ENCODE measurements at regions not wholly inside any gene's neighbourhood (a gene's known extent, or its start where the extent isn't known, plus 50 kb on each side); places are given as distances from the start of the nearest gene placed in this dataset.

DNA sequence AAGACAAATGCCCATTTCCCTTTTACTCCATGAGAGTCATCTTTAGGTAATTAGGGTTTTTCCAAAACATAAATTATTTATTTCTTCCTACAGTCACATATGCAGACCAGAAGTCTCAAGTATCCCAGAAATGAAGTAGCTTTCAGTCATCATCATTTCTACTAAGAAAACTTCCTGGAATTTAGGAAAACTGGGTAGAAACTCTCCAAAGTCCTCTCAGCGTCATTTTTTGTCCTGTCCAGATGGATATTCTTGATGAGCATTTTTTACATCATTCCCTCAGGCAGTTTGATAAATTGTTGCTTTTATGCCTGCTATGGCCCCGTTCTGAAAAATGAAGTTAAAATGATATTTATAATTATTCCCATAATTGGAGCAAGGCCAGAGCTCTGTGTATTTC, 93.9 kb upstream of the DCN start:
- Histone ChIP-seq H2AFZ (ENCODE audit: low read length) (no peak overlapping the region), H3K4me2 (ENCODE audit: low read length) (no peak overlapping the region)
- no peak for TF ChIP-seq EZH2 (IDR thresholded peaks at IDR 0.05; ENCODE audit: borderline replicate concordance, low read length)
- TF ChIP-seq, protein P1, sequence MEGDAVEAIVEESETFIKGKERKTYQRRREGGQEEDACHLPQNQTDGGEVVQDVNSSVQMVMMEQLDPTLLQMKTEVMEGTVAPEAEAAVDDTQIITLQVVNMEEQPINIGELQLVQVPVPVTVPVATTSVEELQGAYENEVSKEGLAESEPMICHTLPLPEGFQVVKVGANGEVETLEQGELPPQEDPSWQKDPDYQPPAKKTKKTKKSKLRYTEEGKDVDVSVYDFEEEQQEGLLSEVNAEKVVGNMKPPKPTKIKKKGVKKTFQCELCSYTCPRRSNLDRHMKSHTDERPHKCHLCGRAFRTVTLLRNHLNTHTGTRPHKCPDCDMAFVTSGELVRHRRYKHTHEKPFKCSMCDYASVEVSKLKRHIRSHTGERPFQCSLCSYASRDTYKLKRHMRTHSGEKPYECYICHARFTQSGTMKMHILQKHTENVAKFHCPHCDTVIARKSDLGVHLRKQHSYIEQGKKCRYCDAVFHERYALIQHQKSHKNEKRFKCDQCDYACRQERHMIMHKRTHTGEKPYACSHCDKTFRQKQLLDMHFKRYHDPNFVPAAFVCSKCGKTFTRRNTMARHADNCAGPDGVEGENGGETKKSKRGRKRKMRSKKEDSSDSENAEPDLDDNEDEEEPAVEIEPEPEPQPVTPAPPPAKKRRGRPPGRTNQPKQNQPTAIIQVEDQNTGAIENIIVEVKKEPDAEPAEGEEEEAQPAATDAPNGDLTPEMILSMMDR (IDR thresholded peaks at IDR 0.05; ENCODE audit: low read length): no peak

DNA sequence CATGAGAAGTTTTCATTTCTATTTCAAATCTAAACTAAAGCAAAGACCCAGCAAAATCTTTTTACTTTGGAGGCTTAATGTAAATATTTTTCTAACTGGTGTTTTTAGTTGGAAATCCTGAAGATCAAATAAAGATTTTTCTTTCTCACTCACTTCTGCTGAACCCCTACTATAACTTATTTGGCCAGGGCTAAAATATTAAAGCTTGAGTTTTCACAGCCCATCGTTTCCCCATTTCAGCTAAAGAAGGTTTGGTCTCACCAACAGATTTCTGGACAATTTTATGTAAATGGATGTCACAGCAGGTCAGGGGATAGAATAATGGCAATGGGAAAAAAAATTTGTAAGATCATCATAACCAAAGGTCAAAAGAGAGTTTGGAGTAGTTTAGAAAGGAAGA, 92.7 kb upstream of the DCN start:
- Histone ChIP-seq H3K4me1 (ENCODE audit: insufficient read depth, low read length, severe bottlenecking) (no peaks in the 10 kb centered on the region), H3K27ac (ENCODE audit: low read depth, low read length, poor library complexity, severe bottlenecking) (no peak overlapping the region), H2AFZ (ENCODE audit: low read length) (no peak overlapping the region), H3K9me3 (ENCODE audit: low read length) (no peaks in the 10 kb centered on the region), H3K79me2 (ENCODE audit: insufficient read depth, low read length) (no peaks in the 10 kb centered on the region), H3K9me2 (ENCODE audit: low read depth, low read length) (no peaks in the 10 kb centered on the region), H4K20me1 (ENCODE audit: insufficient read depth, low read length) (no peaks in the 10 kb centered on the region), H3K4me2 (ENCODE audit: low read length) (no peak overlapping the region), H3K4me3 (ENCODE audit: low read depth, low read length, poor library complexity, severe bottlenecking) (no peak overlapping the region), H3F3A (ENCODE audit: insufficient read depth, low read length) (no peaks in the 10 kb centered on the region), H3K27me3 (ENCODE audit: insufficient read depth, low read length) (no peaks in the 10 kb centered on the region), H3K9ac (ENCODE audit: low read length) (no peak overlapping the region), H3K36me3 (ENCODE audit: insufficient read depth, low read length) (no peaks in the 10 kb centered on the region)
- TF ChIP-seq, protein P1 (IDR thresholded peaks at IDR 0.05; ENCODE audit: low read length): no peak
- TF ChIP-seq EZH2 (IDR thresholded peaks at IDR 0.05; ENCODE audit: borderline replicate concordance, low read length): no peak

More for the DNA sequence above, 93.9 kb upstream of the DCN start:
- H3K9me3 ChIP-seq (ENCODE audit: low read length): no peaks in the 10 kb centered on the region
- no peaks in the 10 kb centered on the region for H3F3A ChIP-seq (ENCODE audit: insufficient read depth, low read length)
- no peaks in the 10 kb centered on the region for H3K79me2 ChIP-seq (ENCODE audit: insufficient read depth, low read length)
- H4K20me1 ChIP-seq (ENCODE audit: insufficient read depth, low read length): no peaks in the 10 kb centered on the region
- H3K36me3 ChIP-seq (ENCODE audit: insufficient read depth, low read length): no peaks in the 10 kb centered on the region
- H3K27ac ChIP-seq (ENCODE audit: low read depth, low read length, poor library complexity, severe bottlenecking): no peak overlapping the region
- no peaks in the 10 kb centered on the region for H3K4me1 ChIP-seq (ENCODE audit: insufficient read depth, low read length, severe bottlenecking)
- H3K9me2 ChIP-seq (ENCODE audit: low read depth, low read length): no peaks in the 10 kb centered on the region
- H3K9ac ChIP-seq (ENCODE audit: low read length): no peak overlapping the region
- no peaks in the 10 kb centered on the region for H3K27me3 ChIP-seq (ENCODE audit: insufficient read depth, low read length)
- H3K4me3 ChIP-seq (ENCODE audit: low read depth, low read length, poor library complexity, severe bottlenecking): no peak overlapping the region

DNA sequence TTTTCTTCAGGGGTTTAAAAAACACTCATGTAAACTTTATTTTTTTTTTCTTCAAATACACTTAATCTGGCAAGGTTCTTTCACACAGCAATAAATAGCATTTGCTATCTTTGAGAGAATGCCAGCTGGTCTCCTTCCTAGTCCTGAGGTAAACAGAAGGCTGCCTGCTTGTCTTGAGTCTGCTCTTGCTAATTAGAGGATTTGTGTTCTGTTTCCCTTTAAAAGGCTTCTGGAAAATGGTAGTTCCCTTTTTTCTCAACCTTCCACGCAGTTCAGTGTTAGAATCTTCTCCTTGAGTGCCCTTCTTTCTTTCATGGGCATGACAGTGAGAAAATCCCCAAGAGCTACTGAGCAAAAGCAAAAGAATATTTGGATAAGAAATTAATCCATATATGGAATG, 92.3 kb upstream of the DCN start:
- no peak overlapping the region for H3K27ac ChIP-seq (ENCODE audit: low read depth, low read length, poor library complexity, severe bottlenecking)
- H2AFZ ChIP-seq (ENCODE audit: low read length): no peak overlapping the region
- H3K4me2 ChIP-seq (ENCODE audit: low read length): no peak overlapping the region

More for the DNA sequence above, 92.3 kb upstream of the DCN start:
- Histone ChIP-seq H3K9ac (ENCODE audit: low read length) (no peak overlapping the region), H4K20me1 (ENCODE audit: insufficient read depth, low read length) (no peaks in the 10 kb centered on the region), H3K4me3 (ENCODE audit: low read depth, low read length, poor library complexity, severe bottlenecking) (no peak overlapping the region), H3K9me2 (ENCODE audit: low read depth, low read length) (no peaks in the 10 kb centered on the region), H3F3A (ENCODE audit: insufficient read depth, low read length) (no peaks in the 10 kb centered on the region), H3K27me3 (ENCODE audit: insufficient read depth, low read length) (no peaks in the 10 kb centered on the region), H3K9me3 (ENCODE audit: low read length) (no peaks in the 10 kb centered on the region), H3K79me2 (ENCODE audit: insufficient read depth, low read length) (no peaks in the 10 kb centered on the region), H3K36me3 (ENCODE audit: insufficient read depth, low read length) (no peaks in the 10 kb centered on the region), H3K4me1 (ENCODE audit: insufficient read depth, low read length, severe bottlenecking) (no peaks in the 10 kb centered on the region)
- TF ChIP-seq, protein P1 (IDR thresholded peaks at IDR 0.05; ENCODE audit: low read length): no peak
- TF ChIP-seq EZH2 (IDR thresholded peaks at IDR 0.05; ENCODE audit: borderline replicate concordance, low read length): no peak
